ENCODE measurements at regions not wholly inside any gene's neighbourhood (a gene's known extent, or its start where the extent isn't known, plus 50 kb on each side); places are given as distances from the start of the nearest gene placed in this dataset.

- TF ChIP-seq CTCF (tag by site-specific recombination; IDR thresholded peaks at IDR 0.05) (no peak), ZBTB26 (tag by site-specific recombination; optimal IDR thresholded peaks at IDR 0.05) (no peak), ATF2 (tag by site-specific recombination; IDR thresholded peaks at IDR 0.05; ENCODE audit: low read depth) (no peak), PATZ1 (tag by site-specific recombination; IDR thresholded peaks at IDR 0.05) (no peak), ZBTB8A (tag by site-specific recombination; IDR thresholded peaks at IDR 0.05) (no peak), PBX3 (CRISPR knock-in tag; IDR thresholded peaks at IDR 0.05) (no peak), ZEB2 (tag by site-specific recombination; IDR thresholded peaks at IDR 0.05) (no peak), ZNF449 (tag by site-specific recombination; IDR thresholded peaks at IDR 0.05) (no peak)
These were observed 82.4 kb upstream of the C21orf91 start for GRCh38 chr21:17901458-17902079.
